HFFc6 (cell line): ENCODE measurements at regions not wholly inside any gene's neighbourhood (a gene's known extent, or its start where the extent isn't known, plus 50 kb on each side); places are given as distances from the start of the nearest gene placed in this dataset.
"Not testable (repeated sequence)": the region's sequence is repeated elsewhere in the genome, so short reads cannot be mapped to it uniquely, and the experiment has no call there.

Experiments used
- DNase-seq: peaks from one replicate; pipeline ENCODE4 v3.0.0-alpha.2; 2018
- H3K27ac Mint-ChIP-seq: 2 replicates; pipeline ENCODE4 v1.8.0; 2020; ENCODE audit warnings: mild to moderate bottlenecking, mixed read lengths
- H3K27me3 Mint-ChIP-seq: 2 replicates; pipeline ENCODE4 v1.8.0; 2021; ENCODE audit warnings: mild to moderate bottlenecking, moderate library complexity, mixed read lengths; ENCODE audit not compliant: insufficient read depth
- H3K36me3 Mint-ChIP-seq: 2 replicates; pipeline ENCODE4 v1.8.0; 2021; ENCODE audit warnings: low read depth, mixed read lengths
- H3K4me1 Mint-ChIP-seq: 2 replicates; pipeline ENCODE4 v1.8.0; 2020; ENCODE audit warnings: low read depth, mixed read lengths
- H3K4me3 Mint-ChIP-seq: 2 replicates; pipeline ENCODE4 v1.8.0; 2020; ENCODE audit warnings: mild to moderate bottlenecking, moderate library complexity, mixed read lengths
- H3K9me3 Mint-ChIP-seq: 2 replicates; pipeline ENCODE4 v1.8.0; 2020; ENCODE audit warnings: mild to moderate bottlenecking, mixed read lengths
- TF ChIP-seq, protein P1 (sequence below): fragments of 200-600 bp; sonication (generic); IDR thresholded peaks from 2 replicates; pipeline ENCODE4 v1.5.0; 2021; ENCODE audit warnings: antibody characterized with exemption, mild to moderate bottlenecking

DNA sequence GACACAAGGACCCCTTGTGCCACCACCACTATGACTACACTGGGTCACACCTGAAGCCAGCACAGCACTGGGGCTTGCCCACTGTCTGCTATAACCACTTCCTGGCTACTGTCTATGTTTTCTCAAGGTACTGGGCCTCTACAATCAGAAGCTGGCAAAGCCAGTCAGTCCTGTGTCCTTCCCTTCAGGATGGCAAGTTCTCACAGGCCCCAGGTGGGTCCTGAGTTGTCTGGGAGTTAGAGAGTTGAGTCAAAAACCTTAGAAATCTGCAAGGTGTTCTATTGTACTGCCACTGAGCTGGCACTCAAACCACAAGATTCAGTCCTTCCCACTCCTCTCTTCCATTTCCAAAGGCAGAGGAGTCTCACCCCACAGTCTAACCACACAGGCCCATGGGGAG lies 705.5 kb downstream of the IPMK start:
- H3K4me1 Mint-ChIP-seq, result no peaks in the 10 kb centered on the region
- H3K4me3 Mint-ChIP-seq, result no peak overlapping the region
- no peak for DNase-seq
- H3K27ac Mint-ChIP-seq, result no peak overlapping the region
- no peaks in the 10 kb centered on the region for H3K36me3 Mint-ChIP-seq
- TF ChIP-seq, protein P1, sequence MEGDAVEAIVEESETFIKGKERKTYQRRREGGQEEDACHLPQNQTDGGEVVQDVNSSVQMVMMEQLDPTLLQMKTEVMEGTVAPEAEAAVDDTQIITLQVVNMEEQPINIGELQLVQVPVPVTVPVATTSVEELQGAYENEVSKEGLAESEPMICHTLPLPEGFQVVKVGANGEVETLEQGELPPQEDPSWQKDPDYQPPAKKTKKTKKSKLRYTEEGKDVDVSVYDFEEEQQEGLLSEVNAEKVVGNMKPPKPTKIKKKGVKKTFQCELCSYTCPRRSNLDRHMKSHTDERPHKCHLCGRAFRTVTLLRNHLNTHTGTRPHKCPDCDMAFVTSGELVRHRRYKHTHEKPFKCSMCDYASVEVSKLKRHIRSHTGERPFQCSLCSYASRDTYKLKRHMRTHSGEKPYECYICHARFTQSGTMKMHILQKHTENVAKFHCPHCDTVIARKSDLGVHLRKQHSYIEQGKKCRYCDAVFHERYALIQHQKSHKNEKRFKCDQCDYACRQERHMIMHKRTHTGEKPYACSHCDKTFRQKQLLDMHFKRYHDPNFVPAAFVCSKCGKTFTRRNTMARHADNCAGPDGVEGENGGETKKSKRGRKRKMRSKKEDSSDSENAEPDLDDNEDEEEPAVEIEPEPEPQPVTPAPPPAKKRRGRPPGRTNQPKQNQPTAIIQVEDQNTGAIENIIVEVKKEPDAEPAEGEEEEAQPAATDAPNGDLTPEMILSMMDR, result no peak
- H3K27me3 Mint-ChIP-seq, result no peaks in the 10 kb centered on the region
- peaks cover 4% of the 10 kb centered on the region for H3K9me3 Mint-ChIP-seq

GRCh38 chr10:57551774-57552173 lies 715.9 kb downstream of the IPMK start:
- not testable (repeated sequence) for DNase-seq, H3K27ac Mint-ChIP-seq, H3K4me3 Mint-ChIP-seq, H3K27me3 Mint-ChIP-seq, H3K36me3 Mint-ChIP-seq, H3K4me1 Mint-ChIP-seq
- peaks cover 33% of the 10 kb centered on the region for H3K9me3 Mint-ChIP-seq

DNA sequence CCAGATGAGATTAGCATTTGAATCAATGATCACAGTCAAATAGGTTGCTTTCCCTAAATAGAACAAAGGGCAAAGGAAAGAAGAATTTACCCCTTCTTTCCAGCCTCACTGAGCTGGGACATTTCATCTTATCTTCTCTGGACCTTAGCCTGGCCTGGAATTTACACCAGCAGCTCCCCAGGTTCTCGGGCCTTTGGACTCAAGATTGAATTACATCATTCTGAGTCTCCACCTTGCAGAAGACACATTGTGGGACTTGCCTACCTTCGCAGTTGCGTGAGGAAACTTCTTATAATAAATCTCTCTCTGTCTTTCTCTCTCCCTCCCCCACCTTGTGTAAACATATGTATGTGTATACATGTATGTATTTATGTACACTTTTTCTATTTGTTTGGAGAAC lies 732.4 kb downstream of the IPMK start:
- no peaks in the 10 kb centered on the region for H3K27me3 Mint-ChIP-seq
- TF ChIP-seq, protein P1, result no peak
- no peak overlapping the region for H3K27ac Mint-ChIP-seq
- H3K4me3 Mint-ChIP-seq, result no peak overlapping the region
- peaks cover 9% of the 10 kb centered on the region for H3K9me3 Mint-ChIP-seq
- no peaks in the 10 kb centered on the region for H3K4me1 Mint-ChIP-seq
- H3K36me3 Mint-ChIP-seq, result no peaks in the 10 kb centered on the region
- DNase-seq, result no peak

DNA sequence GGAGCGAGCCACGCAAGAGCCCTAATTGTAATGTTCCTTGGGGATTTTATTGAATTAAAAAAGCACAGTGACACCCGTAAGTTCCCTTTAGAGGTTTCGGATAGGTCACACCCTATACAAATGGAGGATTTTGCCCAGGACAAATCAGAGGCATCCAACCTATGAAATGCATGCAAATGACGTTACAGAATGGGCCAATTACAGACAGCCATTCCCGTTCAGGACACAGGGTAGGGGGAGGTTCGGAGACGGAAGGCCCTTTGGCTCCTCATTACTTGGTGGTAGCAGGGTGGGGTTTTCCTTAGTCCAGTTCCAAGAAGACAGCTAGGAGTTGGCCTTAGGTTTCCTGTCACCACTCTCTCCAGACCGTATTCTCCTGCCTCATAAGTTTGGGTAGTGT lies 754.1 kb downstream of the IPMK start:
- Mint-ChIP-seq H3K4me1 (no peaks in the 10 kb centered on the region), H3K27me3 (no peaks in the 10 kb centered on the region), H3K9me3 (peaks cover 20% of the 10 kb centered on the region), H3K27ac (no peak overlapping the region), H3K36me3 (no peaks in the 10 kb centered on the region), H3K4me3 (no peak overlapping the region)
- TF ChIP-seq, protein P1, result no peak
- DNase-seq, result no peak

DNA sequence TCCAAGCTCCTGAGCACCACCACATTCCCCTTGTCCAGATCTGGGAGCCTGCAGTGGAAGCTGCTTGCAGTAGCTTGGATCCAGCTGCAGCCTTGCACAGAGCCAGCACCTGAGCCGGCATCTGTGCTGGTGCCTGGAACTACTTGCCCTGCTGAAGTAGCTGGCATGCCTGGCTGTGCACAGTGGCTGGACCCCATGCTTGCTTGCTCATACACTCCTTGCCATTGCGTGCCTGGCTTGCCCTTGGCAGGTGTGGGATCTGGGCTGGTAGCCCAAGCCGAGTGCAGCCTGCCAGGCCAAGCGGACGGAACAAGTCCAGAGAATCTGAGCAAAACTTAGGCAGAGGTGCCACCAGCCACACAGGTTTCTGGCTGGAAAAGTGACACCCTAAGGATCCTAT lies 759.9 kb downstream of the IPMK start:
- Mint-ChIP-seq H3K27me3 (no peaks in the 10 kb centered on the region), H3K36me3 (no peaks in the 10 kb centered on the region), H3K4me3 (no peak overlapping the region), H3K4me1 (no peaks in the 10 kb centered on the region), H3K9me3 (peaks cover 7% of the 10 kb centered on the region), H3K27ac (no peak overlapping the region)
- no peak for DNase-seq
- TF ChIP-seq, protein P1, result no peak

GRCh38 chr10:57506414-57507094 lies 761.1 kb downstream of the IPMK start:
- no peak overlapping the region for H3K27ac Mint-ChIP-seq
- H3K4me1 Mint-ChIP-seq, result no peaks in the 10 kb centered on the region
- H3K4me3 Mint-ChIP-seq, result no peak overlapping the region
- H3K27me3 Mint-ChIP-seq, result no peaks in the 10 kb centered on the region
- H3K9me3 Mint-ChIP-seq, result peaks cover 7% of the 10 kb centered on the region
- TF ChIP-seq, protein P1, result no peak
- DNase-seq, result no peak
- H3K36me3 Mint-ChIP-seq, result no peaks in the 10 kb centered on the region
